AG20443 (cell line): ENCODE measurements at regions not wholly inside any gene's neighbourhood (a gene's known extent, or its start where the extent isn't known, plus 50 kb on each side); places are given as distances from the start of the nearest gene placed in this dataset.

ENCODE experiments used
- DNase-seq: peaks from one replicate; pipeline ENCODE4 v3.0.0; 2012; ENCODE audit warnings: low spot score, mixed read lengths

DNA sequence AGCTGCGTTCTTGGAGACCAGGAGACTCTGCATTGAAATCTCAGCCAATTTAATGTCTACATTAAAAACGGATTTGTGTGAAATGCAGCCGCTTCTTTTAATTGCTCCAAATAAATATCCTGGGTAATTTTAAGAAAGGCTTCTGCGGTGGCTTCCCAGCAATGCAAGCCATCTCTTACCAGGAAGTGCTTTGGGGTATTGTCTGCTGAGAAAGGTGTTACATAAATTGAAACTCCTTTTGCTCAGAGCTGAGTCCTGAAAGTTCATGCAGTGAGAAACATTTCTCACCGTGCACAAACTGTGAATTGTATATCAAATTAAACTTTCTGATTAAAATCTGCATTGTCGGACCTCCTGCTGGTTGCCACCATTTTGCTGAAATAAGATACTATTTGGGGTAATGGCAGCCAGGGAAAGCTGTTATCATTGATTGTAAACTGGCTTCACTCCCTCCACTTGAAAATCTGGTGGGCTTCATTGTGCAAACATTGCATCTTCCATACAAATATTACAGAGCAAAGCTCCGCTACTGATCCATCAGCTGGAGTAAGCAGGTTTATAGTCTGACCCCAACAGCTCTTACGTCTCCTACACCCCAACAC is 59.5 kb downstream of the ZIC5 start:
- DNase-seq: no peak

DNA sequence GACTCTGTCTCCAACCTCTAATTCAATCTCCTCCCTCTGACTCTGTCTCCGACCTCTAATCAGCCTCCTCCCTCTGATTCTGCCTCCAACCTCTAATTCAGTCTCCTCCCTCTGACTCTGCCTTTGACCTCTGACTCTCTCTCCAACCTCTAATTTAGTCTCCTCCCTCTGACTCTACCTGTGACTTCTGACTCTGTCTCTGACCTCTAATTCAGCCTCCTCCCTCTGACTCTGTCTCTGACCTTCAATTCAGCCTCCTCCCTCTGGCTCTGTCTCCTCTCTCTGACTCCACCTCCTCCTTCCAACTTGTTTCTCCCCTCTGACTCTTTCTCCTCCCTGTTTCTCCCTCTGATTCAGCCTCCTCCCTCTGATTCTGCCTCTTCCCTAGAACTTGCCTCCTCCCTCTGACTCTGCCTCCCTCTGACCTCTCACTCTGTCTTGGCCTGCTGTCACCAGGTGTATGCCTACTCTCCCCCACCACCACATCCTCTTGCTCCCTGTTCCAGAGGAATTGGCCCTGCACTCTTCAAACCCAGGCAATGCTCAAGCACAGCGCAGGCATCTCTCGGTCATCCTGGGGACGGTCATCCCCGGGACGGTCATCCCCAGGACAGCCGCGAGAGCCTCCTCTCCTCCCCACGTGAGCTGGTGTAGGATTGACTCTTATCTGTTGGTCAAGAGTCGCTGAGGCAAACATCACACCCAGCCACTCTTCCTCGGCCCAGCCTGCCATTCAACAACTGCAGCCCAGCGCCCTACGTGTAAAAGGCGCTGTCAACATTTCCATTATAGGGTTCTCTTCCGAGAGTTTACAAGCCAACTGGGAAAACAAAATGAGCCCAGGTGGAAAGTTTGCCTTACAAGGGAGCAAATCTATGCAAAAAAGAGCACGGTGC is 60.2 kb downstream of the ZIC5 start:
- DNase-seq: no peak

- DNase-seq: no peak
Measured at GRCh38 chr13:99909836-99910619, 61.5 kb downstream of the ZIC5 start.

- no peak for DNase-seq
Measured at GRCh38 chr13:99909097-99909835, 62.3 kb downstream of the ZIC5 start.

- no peak for DNase-seq
Measured at GRCh38 chr13:99908140-99908803, 63.3 kb downstream of the ZIC5 start.

DNA sequence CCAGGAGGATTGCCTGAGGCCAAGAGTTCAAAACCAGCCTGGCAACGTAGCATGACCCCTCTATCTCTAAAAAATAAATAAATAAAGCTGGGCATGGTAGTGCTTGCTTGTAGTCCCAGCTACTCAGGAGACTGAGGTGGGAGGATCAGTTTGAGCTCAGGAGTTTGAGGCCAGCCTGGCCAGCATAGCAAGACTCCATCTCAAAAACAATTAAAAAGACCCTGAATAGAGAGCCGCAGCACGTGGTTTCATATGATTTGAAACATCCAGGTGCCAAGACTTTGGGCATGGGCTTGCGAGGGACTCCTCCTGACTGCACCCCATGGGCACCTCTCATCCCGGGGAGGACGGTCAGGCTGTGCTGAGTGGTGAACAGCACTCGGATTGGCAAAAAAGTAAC is 63.9 kb downstream of the ZIC5 start:
- no peak for DNase-seq

GRCh38 chr13:99907038-99907437 is 64.5 kb downstream of the ZIC5 start:
- DNase-seq: no peak

DNA sequence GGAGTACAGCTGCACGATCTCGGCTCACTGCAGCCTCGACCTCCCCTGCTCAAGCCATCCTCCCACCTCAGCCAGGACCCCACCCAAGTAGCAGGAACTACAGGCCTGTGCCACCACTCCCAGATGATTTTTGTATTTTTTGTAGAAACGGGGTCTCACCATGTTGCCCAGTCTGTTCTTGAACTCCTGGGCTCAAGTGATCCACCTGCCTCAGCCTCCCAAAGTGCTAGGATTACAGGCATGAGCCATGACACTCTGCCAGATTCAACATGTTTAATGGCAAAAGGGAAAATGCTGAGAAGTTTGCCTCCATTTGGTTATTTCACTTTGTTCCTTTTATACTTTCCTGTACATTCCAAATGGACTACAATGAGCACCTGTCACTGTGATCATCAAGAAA is 65.8 kb downstream of the ZIC5 start:
- no peak for DNase-seq

DNA sequence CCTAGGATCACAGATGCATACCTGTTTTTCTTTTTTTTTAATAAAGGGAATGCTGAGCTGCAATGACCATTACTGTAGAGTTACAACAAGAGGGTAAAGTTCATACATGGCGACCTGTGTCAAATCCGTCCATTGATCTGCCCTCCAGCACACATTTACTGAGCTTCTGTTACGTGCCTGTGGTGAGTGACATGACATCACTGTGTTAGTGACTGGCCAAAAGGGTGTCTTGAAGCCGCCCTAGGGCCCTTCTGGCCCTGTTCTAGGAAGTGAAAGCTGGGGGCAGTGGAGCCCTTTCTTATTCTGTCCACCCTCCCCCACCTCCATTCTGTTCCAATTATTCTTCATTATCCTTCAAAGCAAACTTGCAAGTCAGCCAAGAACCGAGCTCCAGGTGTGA is 66.3 kb downstream of the ZIC5 start:
- DNase-seq: no peak

DNA sequence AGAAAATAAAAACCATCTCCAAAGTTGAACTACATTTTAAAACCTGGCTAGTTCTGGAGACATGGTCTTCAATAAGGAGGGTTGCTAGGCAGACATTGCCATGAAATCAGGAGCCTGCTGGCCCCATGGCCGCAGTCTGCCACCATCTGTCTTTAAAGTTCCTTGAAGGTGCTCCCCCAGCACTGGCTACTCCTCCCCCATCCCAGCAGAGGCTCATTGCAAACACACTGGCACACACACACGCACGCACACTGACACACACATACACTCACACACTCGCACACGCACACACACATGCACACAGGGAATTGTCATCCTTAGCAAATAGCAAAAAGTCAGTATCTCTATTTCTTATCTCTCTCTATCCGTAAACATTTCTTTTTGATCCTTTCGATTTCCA is 68.4 kb downstream of the ZIC5 start:
- no peak for DNase-seq

GRCh38 chr13:99902657-99903056 is 68.9 kb downstream of the ZIC5 start:
- no peak for DNase-seq

GRCh38 chr13:99900960-99901359 is 70.6 kb downstream of the ZIC5 start:
- no peak for DNase-seq

DNA sequence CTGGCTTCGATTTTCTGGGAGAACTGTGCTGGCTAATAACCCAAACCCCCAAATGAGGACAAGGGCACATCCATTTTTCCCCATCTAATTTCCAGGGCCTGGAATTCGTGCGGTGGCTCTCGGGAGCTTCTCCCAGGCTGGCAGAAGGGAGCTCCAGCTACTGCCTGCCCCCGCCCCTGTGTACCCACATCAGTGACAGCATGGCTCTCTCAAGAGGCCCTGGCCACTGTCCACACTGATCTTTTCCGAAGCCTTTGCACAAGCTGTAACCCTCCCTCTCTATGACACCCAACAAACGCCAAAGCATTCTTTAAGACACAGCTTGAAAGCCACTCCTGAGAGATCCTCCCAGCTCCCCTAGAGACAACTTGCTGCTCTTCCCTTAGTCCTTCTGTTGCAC is 73.1 kb downstream of the ZIC5 start:
- DNase-seq: no peak

- DNase-seq: no peak
Measured at GRCh38 chr13:99897076-99897440, 74.5 kb downstream of the ZIC5 start.

- DNase-seq: no peak
Measured at GRCh38 chr13:99896369-99897075, 75.0 kb downstream of the ZIC5 start.

GRCh38 chr13:99895444-99896368 is 75.9 kb downstream of the ZIC5 start:
- peak; percentile 22 for DNase-seq

GRCh38 chr13:99894840-99895443 is 76.6 kb downstream of the ZIC5 start:
- peak; percentile 26 for DNase-seq

- DNase-seq: no peak
Measured at GRCh38 chr13:99894105-99894839, 77.3 kb downstream of the ZIC5 start.

DNA sequence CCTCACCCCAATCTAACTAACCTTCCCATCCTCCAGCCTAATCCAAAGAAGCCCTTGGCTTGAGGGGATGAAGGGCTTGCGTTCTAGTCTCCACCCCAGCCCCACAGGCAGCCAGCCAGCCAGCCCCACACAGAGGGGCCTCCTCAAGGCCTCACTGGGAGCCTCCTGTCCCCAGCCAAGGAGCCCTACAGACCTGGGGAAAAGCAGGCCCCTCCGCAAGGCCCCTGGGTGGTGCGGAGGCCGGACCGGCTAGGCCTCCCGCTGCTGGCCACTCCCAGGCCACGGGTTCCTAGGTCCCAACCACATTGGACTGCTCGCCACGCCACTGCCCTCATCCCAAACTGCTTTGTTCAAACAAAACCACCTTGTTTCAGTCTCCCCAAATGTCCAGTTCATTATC is 78.0 kb downstream of the ZIC5 start:
- DNase-seq: no peak
